IMR-90 (cell line): ENCODE measurements at regions not wholly inside any gene's neighbourhood (a gene's known extent, or its start where the extent isn't known, plus 50 kb on each side); places are given as distances from the start of the nearest gene placed in this dataset.

ENCODE experiments used
- ATAC-seq: fragments of 200-7000 bp; cut with Tn5 transposase; 2 replicates; pipeline ENCODE4 v1.9.1; 2020; ENCODE audit warnings: low read depth, mild to moderate bottlenecking, moderate library complexity
- BruUV-seq: library from RNA; stranded (reverse); fragments of 400-500 nt; replicated peaks from 2 replicates; lab custom pipeline; 2021; lab: Mats Ljungman, UMichigan
- CTCF ChIA-PET: fragments of 300-600 bp; formaldehyde crosslinking; extraction: SDS; loops from one replicate; lab custom pipeline; 2021; ENCODE audit warnings: antibody characterized with exemption; lab: Yijun Ruan, JAX
- POLR2A ChIA-PET: fragments of 300-600 bp; sonication (Branson Sonifier 250); formaldehyde crosslinking; loops from one replicate; lab custom pipeline; 2022; ENCODE audit warnings: antibody characterized with exemption; ENCODE audit not compliant: unreplicated experiment; lab: Charles Lee
- DNase-seq: peaks from one replicate; pipeline ENCODE4 v3.0.0; 2013
- H2AFZ ChIP-seq: replicated peaks from 2 replicates; pipeline ENCODE3; 2013; ENCODE audit warnings: low read length, mild to moderate bottlenecking; ENCODE audit not compliant: poor library complexity
- H2AK5ac ChIP-seq: 2 replicates; pipeline ENCODE4 v1.6.1; 2013; ENCODE audit warnings: low read depth, low read length, inconsistent platforms
- H2AK9ac ChIP-seq: replicated peaks from 2 replicates; pipeline ENCODE3; 2013; ENCODE audit warnings: mild to moderate bottlenecking, low read depth, low read length, moderate library complexity; ENCODE audit not compliant: poor library complexity
- H2BK120ac ChIP-seq: 2 replicates; pipeline ENCODE4 v1.6.1; 2013; ENCODE audit warnings: low read depth, low read length, inconsistent platforms
- H2BK15ac ChIP-seq: 3 replicates; pipeline ENCODE4 v1.6.1; 2013; ENCODE audit warnings: low read depth, low read length, inconsistent platforms
- H2BK20ac ChIP-seq: 2 replicates; pipeline ENCODE4 v1.6.1; 2013; ENCODE audit warnings: low read depth, mild to moderate bottlenecking, inconsistent platforms, low read length, moderate library complexity
- H2BK5ac ChIP-seq: 2 replicates; pipeline ENCODE4 v1.6.1; 2013; ENCODE audit warnings: mild to moderate bottlenecking, low read depth, low read length, inconsistent platforms; ENCODE audit not compliant: poor library complexity, severe bottlenecking
- H3K14ac ChIP-seq: replicated peaks from 2 replicates; pipeline ENCODE4 v1.6.1; 2013; ENCODE audit warnings: low read depth, low read length, inconsistent platforms
- H3K18ac ChIP-seq: 2 replicates; pipeline ENCODE4 v1.6.1; 2013; ENCODE audit warnings: low read depth, low read length, control low read depth
- H3K23ac ChIP-seq: 2 replicates; pipeline ENCODE4 v1.6.1; 2013; ENCODE audit warnings: low read depth, low read length, inconsistent platforms
- H3K27ac ChIP-seq: 2 replicates; pipeline ENCODE4 v1.5.1; 2013; ENCODE audit warnings: mild to moderate bottlenecking, control low read depth, low read length; ENCODE audit not compliant: insufficient read depth
- H3K27me3 ChIP-seq: 2 replicates; pipeline ENCODE4 v1.6.1; 2013; ENCODE audit warnings: low read length; ENCODE audit not compliant: control insufficient read depth, insufficient read depth
- H3K36me3 ChIP-seq: 2 replicates; pipeline ENCODE4 v1.6.1; 2013; ENCODE audit warnings: low read length, mixed read lengths; ENCODE audit not compliant: control insufficient read depth, insufficient read depth
- H3K4ac ChIP-seq: 2 replicates; pipeline ENCODE4 v1.6.1; 2013; ENCODE audit warnings: low read depth, low read length, inconsistent platforms
- H3K4me1 ChIP-seq: 2 replicates; pipeline ENCODE4 v1.6.1; 2013; ENCODE audit warnings: low read length, mixed read lengths; ENCODE audit not compliant: control insufficient read depth, insufficient read depth
- H3K4me2 ChIP-seq: 2 replicates; pipeline ENCODE4 v1.6.1; 2013; ENCODE audit warnings: low read depth, mild to moderate bottlenecking, control low read depth, low read length, moderate library complexity
- H3K4me3 ChIP-seq: 2 replicates; pipeline ENCODE4 v1.5.1; 2013; ENCODE audit warnings: low read depth, mild to moderate bottlenecking, control low read depth, low read length, moderate library complexity; ENCODE audit not compliant: insufficient read depth
- H3K56ac ChIP-seq: 2 replicates; pipeline ENCODE4 v1.6.1; 2013; ENCODE audit warnings: low read length, inconsistent platforms; ENCODE audit not compliant: insufficient read depth; ENCODE audit errors: extremely low read depth
- H3K79me1 ChIP-seq, 2 experiments: 2 replicates each; pipeline ENCODE4 v1.6.1; 2013; ENCODE audit warnings: low read length in 2 of 2, inconsistent platforms in 1 of 2, low read depth in 1 of 2
- H3K9ac ChIP-seq: 2 replicates; pipeline ENCODE4 v1.6.1; 2013; ENCODE audit warnings: low read depth, low read length, control low read depth
- H3K9me1 ChIP-seq: 2 replicates; pipeline ENCODE4 v1.6.1; 2013; ENCODE audit warnings: low read length, inconsistent platforms; ENCODE audit not compliant: insufficient read depth
- H3K9me3 ChIP-seq: 2 replicates; pipeline ENCODE4 v1.6.1; 2013; ENCODE audit warnings: low read length; ENCODE audit not compliant: control insufficient read depth, insufficient read depth
- H4K20me1 ChIP-seq: 2 replicates; pipeline ENCODE4 v1.6.1; 2013; ENCODE audit warnings: low read length, inconsistent platforms; ENCODE audit not compliant: insufficient read depth
- H4K5ac ChIP-seq: 2 replicates; pipeline ENCODE4 v1.6.1; 2013; ENCODE audit warnings: mild to moderate bottlenecking, low read depth, low read length, control low read depth
- H4K8ac ChIP-seq, 2 experiments: 2 replicates each; pipeline ENCODE4 v1.6.1; 2013; ENCODE audit warnings: low read depth in 2 of 2, low read length in 2 of 2, control low read depth in 1 of 2, inconsistent platforms in 1 of 2
- H4K91ac ChIP-seq: 2 replicates; pipeline ENCODE4 v1.6.1; 2013; ENCODE audit warnings: low read depth, low read length, inconsistent platforms; ENCODE audit not compliant: insufficient read depth
- BHLHE40 ChIP-seq: fragments of 150-350 bp; IDR thresholded peaks from 2 replicates; pipeline ENCODE4 v1.6.1; 2016; ENCODE audit warnings: mild to moderate bottlenecking, low read depth, low read length
- CEBPB ChIP-seq: IDR thresholded peaks from 2 replicates; pipeline ENCODE4 v1.6.1; 2012; ENCODE audit warnings: low read depth, low read length, improper control_type of control experiment
- CHD1 ChIP-seq: IDR thresholded peaks from 2 replicates; pipeline ENCODE4 v1.6.1; 2012; ENCODE audit warnings: low read depth, low read length, improper control_type of control experiment
- CTCF ChIP-seq: conservative IDR thresholded peaks from 2 replicates; pipeline ENCODE4 v1.5.1; 2012; ENCODE audit warnings: mild to moderate bottlenecking, low read depth, low read length, improper control_type of control experiment
- FOS ChIP-seq: fragments of 150-350 bp; IDR thresholded peaks from 2 replicates; pipeline ENCODE4 v1.6.1; 2016; ENCODE audit warnings: low read depth, low read length
- MAFK ChIP-seq: IDR thresholded peaks from 2 replicates; pipeline ENCODE4 v1.6.1; 2012; ENCODE audit warnings: low read depth, low read length, improper control_type of control experiment
- MAZ ChIP-seq: IDR thresholded peaks from 2 replicates; pipeline ENCODE4 v1.6.1; 2012; ENCODE audit warnings: low read depth, mild to moderate bottlenecking, low read length, improper control_type of control experiment, moderate library complexity, borderline replicate concordance
- MXI1 ChIP-seq: IDR thresholded peaks from 2 replicates; pipeline ENCODE4 v1.6.1; 2012; ENCODE audit warnings: low read depth, mild to moderate bottlenecking, low read length, moderate library complexity, borderline replicate concordance
- NFE2L2 ChIP-seq: fragments of 150-350 bp; IDR thresholded peaks from 2 replicates; pipeline ENCODE4 v1.6.1; 2016; ENCODE audit warnings: low read depth, mild to moderate bottlenecking, low read length
- POLR2A ChIP-seq: IDR thresholded peaks from 2 replicates; pipeline ENCODE4 v1.6.1; 2012; ENCODE audit warnings: mild to moderate bottlenecking, low read depth, low read length
- RAD21 ChIP-seq: IDR thresholded peaks from 2 replicates; pipeline ENCODE4 v1.6.1; 2012; ENCODE audit warnings: low read length, improper control_type of control experiment
- RCOR1 ChIP-seq: IDR thresholded peaks from 2 replicates; pipeline ENCODE4 v1.6.1; 2012; ENCODE audit warnings: mild to moderate bottlenecking, low read length, improper control_type of control experiment; ENCODE audit not compliant: insufficient replicate concordance
- RFX5 ChIP-seq: IDR thresholded peaks from 2 replicates; pipeline ENCODE4 v1.8.0; 2012; ENCODE audit warnings: low read depth, mild to moderate bottlenecking, low read length, moderate library complexity
- SMC3 ChIP-seq: fragments of 150-350 bp; IDR thresholded peaks from 2 replicates; pipeline ENCODE4 v1.6.1; 2016; ENCODE audit warnings: low read depth, mild to moderate bottlenecking, antibody characterized with exemption, low read length, moderate library complexity
- USF2 ChIP-seq: fragments of 150-350 bp; IDR thresholded peaks from 2 replicates; pipeline ENCODE4 v1.6.1; 2017; ENCODE audit warnings: mild to moderate bottlenecking, antibody characterized with exemption, low read length, low read depth
- dilution Hi-C: fragments of 300-500 bp; cut with HindIII; formaldehyde crosslinking; loops from one replicate; pipeline ENCODE4 v1.14.3; 2018; ENCODE audit warnings: low sequenced_read_pairs; ENCODE audit not compliant: unreplicated experiment
- in situ Hi-C: fragments of 300-500 bp; cut with MboI; formaldehyde crosslinking; loops from 3 replicates; pipeline ENCODE4 v1.14.3; 2019; ENCODE audit warnings: low sequenced_read_pairs, inconsistent platforms, mixed read lengths
- intact Hi-C: fragments of 100-400 bp; cut with micrococcal nuclease; formaldehyde crosslinking; loops from 2 replicates; pipeline ENCODE4 v1.10.0; 2022
- TF ChIP-seq, protein P1 (sequence below): fragments of 150-350 bp; IDR thresholded peaks from 2 replicates; pipeline ENCODE4 v1.6.1; 2016; ENCODE audit warnings: low read depth, mild to moderate bottlenecking, low read length, moderate library complexity, borderline replicate concordance

DNA sequence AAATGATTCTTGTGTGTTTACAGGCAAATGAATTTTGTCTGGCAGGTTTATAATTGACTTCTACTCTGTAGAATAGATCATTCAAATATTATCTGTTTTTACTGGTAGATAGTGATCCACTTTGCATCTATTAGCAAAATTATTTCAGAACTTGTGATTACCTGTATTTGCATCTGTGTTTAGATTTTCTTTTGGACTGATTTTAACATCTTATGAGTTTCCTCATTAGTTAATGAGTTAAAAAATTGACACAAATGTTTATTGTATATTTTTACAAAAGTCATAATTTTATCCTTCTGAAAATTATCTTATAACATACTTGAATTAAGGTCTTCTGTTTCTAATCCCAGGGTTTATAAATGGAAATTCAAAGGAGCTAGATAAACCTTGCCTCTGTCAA is 132.0 kb upstream of the KCNJ16 start:
- DNase-seq (no peak), ATAC-seq (no peak)
- Histone ChIP-seq H3K27me3 (no peaks in the 10 kb centered on the region), H3K27ac (no peak overlapping the region), H3K4me3 (no peak overlapping the region), H3K18ac (no peak overlapping the region), H4K8ac (no peak overlapping the region), H3K56ac (no peak overlapping the region), H2AK9ac (no peak overlapping the region), H3K23ac (no peak overlapping the region), H2AFZ (no peak overlapping the region), H2BK15ac (no peak overlapping the region), H4K91ac (no peak overlapping the region), H2AK5ac (no peak overlapping the region), H3K4ac (no peak overlapping the region), H3K9me1 (no peaks in the 10 kb centered on the region), H3K9ac (no peak overlapping the region), H3K14ac (no peak overlapping the region), H4K20me1 (no peaks in the 10 kb centered on the region), H2BK5ac (no peak overlapping the region), H4K5ac (no peak overlapping the region), H3K79me1 (no peaks in the 10 kb centered on the region), H3K9me3 (no peaks in the 10 kb centered on the region), H3K4me1 (peaks cover 5% of the 10 kb centered on the region; the same call in 1 of the 2 replicates), H3K4me2 (no peak overlapping the region), H2BK20ac (no peak overlapping the region), H3K36me3 (no peaks in the 10 kb centered on the region), H2BK120ac (no peak overlapping the region)
- no TSS peak for BruUV-seq
- ChIA-PET CTCF (no interaction called here), POLR2A (no interaction called here)
- intact Hi-C loops = no loop called here
- in situ Hi-C loops = no loop called here
- dilution Hi-C loops = no loop called here
- TF ChIP-seq SMC3 = no peak
- TF ChIP-seq, protein P1, sequence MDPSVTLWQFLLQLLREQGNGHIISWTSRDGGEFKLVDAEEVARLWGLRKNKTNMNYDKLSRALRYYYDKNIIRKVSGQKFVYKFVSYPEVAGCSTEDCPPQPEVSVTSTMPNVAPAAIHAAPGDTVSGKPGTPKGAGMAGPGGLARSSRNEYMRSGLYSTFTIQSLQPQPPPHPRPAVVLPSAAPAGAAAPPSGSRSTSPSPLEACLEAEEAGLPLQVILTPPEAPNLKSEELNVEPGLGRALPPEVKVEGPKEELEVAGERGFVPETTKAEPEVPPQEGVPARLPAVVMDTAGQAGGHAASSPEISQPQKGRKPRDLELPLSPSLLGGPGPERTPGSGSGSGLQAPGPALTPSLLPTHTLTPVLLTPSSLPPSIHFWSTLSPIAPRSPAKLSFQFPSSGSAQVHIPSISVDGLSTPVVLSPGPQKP = no peak
- no peak for TF ChIP-seq CEBPB
- no peak for TF ChIP-seq USF2
- no peak for TF ChIP-seq FOS
- TF ChIP-seq RFX5 = no peak
- no peak for TF ChIP-seq NFE2L2
- no peak for TF ChIP-seq MAZ
- TF ChIP-seq RCOR1 = no peak
- TF ChIP-seq RAD21 = no peak
- TF ChIP-seq MXI1 = no peak
- TF ChIP-seq BHLHE40 = no peak
- no peak for TF ChIP-seq MAFK
- no peak for TF ChIP-seq CHD1
- TF ChIP-seq CTCF = no peak
- no peak for TF ChIP-seq POLR2A
